Mesenchymal stem cell (in vitro differentiated cells and primary cell): ENCODE measurements at regions not wholly inside any gene's neighbourhood (a gene's known extent, or its start where the extent isn't known, plus 50 kb on each side); places are given as distances from the start of the nearest gene placed in this dataset. TPM values are rescaled to one million over a fixed set of nuclear protein-coding genes. Genes with fewer than 3 reads are reported as not detected.
"Not testable (repeated sequence)": the region's sequence is repeated elsewhere in the genome, so short reads cannot be mapped to it uniquely, and the experiment has no call there.

Experiments used
- DNase-seq: peaks from one replicate; pipeline ENCODE4 v3.0.0-alpha.2; 2013
- H2AFZ ChIP-seq: one replicate; pipeline ENCODE4 v1.6.1; 2013; ENCODE audit warnings: low read depth, mild to moderate bottlenecking, control low read depth, inconsistent platforms, low read length, moderate library complexity
- H2AK5ac ChIP-seq: 2 replicates; pipeline ENCODE4 v1.6.1; 2013; ENCODE audit warnings: low read length, moderate library complexity, mild to moderate bottlenecking, inconsistent platforms; ENCODE audit not compliant: severe bottlenecking
- H2BK120ac ChIP-seq: one replicate; pipeline ENCODE4 v1.6.1; 2013; ENCODE audit warnings: low read depth, mild to moderate bottlenecking, inconsistent platforms, low read length, moderate library complexity
- H2BK12ac ChIP-seq, 2 experiments: one replicate each; pipeline ENCODE4 v1.6.1; 2013; ENCODE audit warnings: inconsistent platforms in 2 of 2, low read length in 2 of 2, mild to moderate bottlenecking in 2 of 2, moderate library complexity in 2 of 2, control low read depth in 1 of 2
- H2BK15ac ChIP-seq: one replicate; pipeline ENCODE4 v1.6.1; 2013; ENCODE audit warnings: mild to moderate bottlenecking, low read depth, inconsistent platforms; ENCODE audit not compliant: poor library complexity, severe bottlenecking
- H2BK5ac ChIP-seq: 2 replicates; pipeline ENCODE4 v1.6.1; 2013; ENCODE audit warnings: low read depth, mild to moderate bottlenecking, low read length, control low read depth, inconsistent platforms; ENCODE audit not compliant: poor library complexity, severe bottlenecking
- H3K14ac ChIP-seq, 2 experiments: one replicate each; pipeline ENCODE4 v1.6.1; 2013; ENCODE audit warnings: inconsistent platforms in 2 of 2, low read length in 2 of 2, control low read depth in 1 of 2, mild to moderate bottlenecking in 1 of 2, moderate library complexity in 1 of 2
- H3K18ac ChIP-seq, 2 experiments: one replicate each; pipeline ENCODE4 v1.6.1; 2013; ENCODE audit warnings: inconsistent platforms in 2 of 2, low read length in 2 of 2, control low read depth in 1 of 2, low read depth in 1 of 2, mild to moderate bottlenecking in 1 of 2
- H3K23ac ChIP-seq, 2 experiments: one replicate each; pipeline ENCODE4 v1.6.1; 2013; ENCODE audit warnings: inconsistent platforms in 2 of 2, low read length in 2 of 2, mild to moderate bottlenecking in 2 of 2, moderate library complexity in 2 of 2, control low read depth in 1 of 2
- H3K27ac ChIP-seq: 2 replicates; pipeline ENCODE4 v1.5.1; 2013; ENCODE audit warnings: mild to moderate bottlenecking, moderate library complexity, low read length, control low read depth, inconsistent platforms; ENCODE audit not compliant: poor library complexity, severe bottlenecking
- H3K27me3 ChIP-seq, 2 experiments: 2 replicates each; pipeline versions ENCODE4 v1.6.1 to v1.7.0; 2013; ENCODE audit warnings: low read length in 2 of 2, mild to moderate bottlenecking in 2 of 2, moderate library complexity in 2 of 2, control low read depth in 1 of 2, inconsistent platforms in 1 of 2; ENCODE audit not compliant: control insufficient read depth in 1 of 2, insufficient read depth in 1 of 2
- H3K36me3 ChIP-seq, 2 experiments: 2 replicates each; pipeline versions ENCODE4 v1.6.1 to v1.7.0; 2013; ENCODE audit warnings: low read length in 2 of 2, control low read depth in 1 of 2, inconsistent platforms in 1 of 2, low read depth in 1 of 2, mild to moderate bottlenecking in 1 of 2; ENCODE audit not compliant: insufficient read depth in 2 of 2, control insufficient read depth in 1 of 2
- H3K4ac ChIP-seq, 2 experiments: one replicate each; pipeline ENCODE4 v1.6.1; 2013; ENCODE audit warnings: inconsistent platforms in 2 of 2, low read length in 2 of 2, mild to moderate bottlenecking in 2 of 2, moderate library complexity in 2 of 2, control low read depth in 1 of 2, low read depth in 1 of 2
- H3K4me1 ChIP-seq: 2 replicates; pipeline ENCODE4 v1.6.1; 2013; ENCODE audit warnings: low read depth, low read length, control low read depth; ENCODE audit not compliant: control insufficient read depth, insufficient read depth
- H3K4me2 ChIP-seq: 2 replicates; pipeline ENCODE4 v1.6.1; 2013; ENCODE audit warnings: low read length, mild to moderate bottlenecking, inconsistent platforms; ENCODE audit not compliant: poor library complexity, severe bottlenecking
- H3K4me3 ChIP-seq, 2 experiments: 2 replicates each; pipeline versions ENCODE4 v1.5.1 to v1.7.0; 2013; ENCODE audit warnings: low read length in 2 of 2, mild to moderate bottlenecking in 2 of 2, control low read depth in 1 of 2, low read depth in 1 of 2; ENCODE audit not compliant: insufficient read depth in 1 of 2
- H3K79me1 ChIP-seq: replicated peaks from 2 replicates; pipeline ENCODE4 v1.6.1; 2013; ENCODE audit warnings: mild to moderate bottlenecking, control low read depth, low read length, inconsistent platforms; ENCODE audit not compliant: poor library complexity, severe bottlenecking
- H3K9ac ChIP-seq: 2 replicates; pipeline ENCODE4 v1.7.0; 2013; ENCODE audit warnings: mild to moderate bottlenecking, low read length, moderate library complexity
- H3K9me3 ChIP-seq: 2 replicates; pipeline ENCODE4 v1.7.0; 2013; ENCODE audit warnings: mild to moderate bottlenecking, low read length; ENCODE audit not compliant: control insufficient read depth
- H4K8ac ChIP-seq: one replicate; pipeline ENCODE4 v1.6.1; 2013; ENCODE audit warnings: inconsistent platforms, mild to moderate bottlenecking, low read length, moderate library complexity
- H4K91ac ChIP-seq: one replicate; pipeline ENCODE4 v1.6.1; 2013; ENCODE audit warnings: mild to moderate bottlenecking, low read length, inconsistent platforms
- WGBS: methylation state at CpG from one replicate; pipeline ENCODE4 v1.1.7; 2013; ENCODE audit warnings: mixed read lengths; 5-methylcytosine and 5-hydroxymethylcytosine counted together
- small RNA-seq: library from polyadenylated mRNA; stranded (forward); fragments of <200 nt; extraction: miRNeasy Mini kit (QIAGEN cat#:217004); gene quantifications from one replicate; pipeline ENCODE3, GENCODE V24; 2013; ENCODE audit warnings: low read depth

GRCh38 chr13:23119131-23119530, 61.6 kb upstream of the SGCG start:
- no peak overlapping the region for H3K14ac ChIP-seq
- no peak overlapping the region for H3K9ac ChIP-seq
- H3K27ac ChIP-seq: no peak overlapping the region
- WGBS: no CpG with 5 or more reads among the region's 3 CpGs
- no peak overlapping the region for H2BK5ac ChIP-seq
- H3K27me3 ChIP-seq: no peaks in the 10 kb centered on the region
- H2AK5ac ChIP-seq: no peak overlapping the region
- H2BK120ac ChIP-seq: no peak overlapping the region
- DNase-seq: no peak
- H3K9me3 ChIP-seq: peaks cover 3% of the 10 kb centered on the region
- H3K23ac ChIP-seq: no peak overlapping the region
- H3K4me1 ChIP-seq: no peaks in the 10 kb centered on the region
- H3K4ac ChIP-seq: no peak overlapping the region
- no peak overlapping the region for H2BK12ac ChIP-seq
- H4K8ac ChIP-seq: no peak overlapping the region
- H2AFZ ChIP-seq: no peak overlapping the region
- H3K18ac ChIP-seq: no peak overlapping the region
- H4K91ac ChIP-seq: no peak overlapping the region
- no peaks in the 10 kb centered on the region for H3K79me1 ChIP-seq
- H3K4me3 ChIP-seq: no peak overlapping the region
- H3K36me3 ChIP-seq: no peaks in the 10 kb centered on the region
- H3K4me2 ChIP-seq: no peak overlapping the region
- no peak overlapping the region for H2BK15ac ChIP-seq

GRCh38 chr13:23127540-23127939, 53.2 kb upstream of the SGCG start:
- H3K9me3 ChIP-seq, H3K9ac ChIP-seq, H2AK5ac ChIP-seq, DNase-seq, H2BK120ac ChIP-seq, H3K4me2 ChIP-seq, H3K36me3 ChIP-seq, H4K8ac ChIP-seq, H2AFZ ChIP-seq, H3K4me3 ChIP-seq, H2BK5ac ChIP-seq, H3K18ac ChIP-seq, H3K27ac ChIP-seq, H2BK12ac ChIP-seq, H3K4me1 ChIP-seq, H3K79me1 ChIP-seq, H4K91ac ChIP-seq, H3K27me3 ChIP-seq, H3K23ac ChIP-seq, H3K4ac ChIP-seq, H2BK15ac ChIP-seq, H3K14ac ChIP-seq: not testable (repeated sequence)
- WGBS: 92% methylated on average over 20 of the region's 26 CpGs

GRCh38 chr13:23129331-23129730, 51.4 kb upstream of the SGCG start:
- no peak overlapping the region for H2BK12ac ChIP-seq
- H3K14ac ChIP-seq: no peak overlapping the region
- DNase-seq: no peak
- no peaks in the 10 kb centered on the region for H3K4me1 ChIP-seq
- H2BK120ac ChIP-seq: no peak overlapping the region
- no peaks in the 10 kb centered on the region for H3K27me3 ChIP-seq
- no peak overlapping the region for H2BK5ac ChIP-seq
- H3K4ac ChIP-seq: no peak overlapping the region
- no peak overlapping the region for H3K4me2 ChIP-seq
- H3K18ac ChIP-seq: no peak overlapping the region
- H4K8ac ChIP-seq: no peak overlapping the region
- H3K4me3 ChIP-seq: no peak overlapping the region
- no peak overlapping the region for H2BK15ac ChIP-seq
- H3K79me1 ChIP-seq: no peaks in the 10 kb centered on the region
- no peak overlapping the region for H3K27ac ChIP-seq
- H3K9ac ChIP-seq: no peak overlapping the region
- H4K91ac ChIP-seq: no peak overlapping the region
- H3K9me3 ChIP-seq: no peaks in the 10 kb centered on the region
- no peak overlapping the region for H2AFZ ChIP-seq
- 88% methylated on average over 2 of the region's 3 CpGs for WGBS
- no peak overlapping the region for H3K23ac ChIP-seq
- H2AK5ac ChIP-seq: no peak overlapping the region
- no peaks in the 10 kb centered on the region for H3K36me3 ChIP-seq

Small RNA genes in the stretch of these regions (small RNA-seq; reads per million reads assigned to genes)
- gene MTND3P1 (not detected), gene RF00049 (not detected)
